Stomach smooth muscle (tissue), 2 donors: ENCODE measurements at regions not wholly inside any gene's neighbourhood (a gene's known extent, or its start where the extent isn't known, plus 50 kb on each side); places are given as distances from the start of the nearest gene placed in this dataset.

Experiments used
- H3K27ac ChIP-seq: one replicate; pipeline ENCODE4 v1.7.0; 2013; ENCODE audit warnings: mild to moderate bottlenecking, low read length, inconsistent platforms
- H3K27me3 ChIP-seq, 2 donors: one replicate each; pipeline ENCODE4 v1.7.0; 2013; ENCODE audit warnings: low read length in 2 of 2; ENCODE audit not compliant: insufficient read depth in 2 of 2, control insufficient read depth in 1 of 2
- H3K36me3 ChIP-seq, 2 donors: one replicate each; pipeline ENCODE4 v1.7.0; 2013; ENCODE audit warnings: low read length in 2 of 2; ENCODE audit not compliant: control insufficient read depth in 2 of 2, insufficient read depth in 2 of 2
- H3K4me1 ChIP-seq: one replicate; pipeline ENCODE4 v1.7.0; 2013; ENCODE audit warnings: low read length; ENCODE audit not compliant: control insufficient read depth, insufficient read depth
- H3K4me3 ChIP-seq, 2 donors: one replicate each; pipeline ENCODE4 v1.7.0; 2013; ENCODE audit warnings: low read length in 2 of 2
- H3K9ac ChIP-seq, 2 donors: one replicate each; pipeline ENCODE4 v1.7.0; 2013; ENCODE audit warnings: low read length in 2 of 2, mild to moderate bottlenecking in 1 of 2
- H3K9me3 ChIP-seq, 2 donors: one replicate each; pipeline ENCODE4 v1.7.0; 2013; ENCODE audit warnings: low read length in 2 of 2; ENCODE audit not compliant: control insufficient read depth in 2 of 2
- donor health status: healthy.
- donor health status: Pancreatic carcinoma.

- H3K36me3 ChIP-seq, result no peaks in the 10 kb centered on the region
- peaks cover 12% of the 10 kb centered on the region for H3K4me1 ChIP-seq
- H3K4me3 ChIP-seq, result no peak overlapping the region
- no peaks in the 10 kb centered on the region for H3K9me3 ChIP-seq
- H3K27me3 ChIP-seq, result no peaks in the 10 kb centered on the region
- no peak overlapping the region for H3K9ac ChIP-seq
- no peak overlapping the region for H3K27ac ChIP-seq
Observed at GRCh38 chr2:41836948-41837347, 210.9 kb upstream of the PKDCC start.

DNA sequence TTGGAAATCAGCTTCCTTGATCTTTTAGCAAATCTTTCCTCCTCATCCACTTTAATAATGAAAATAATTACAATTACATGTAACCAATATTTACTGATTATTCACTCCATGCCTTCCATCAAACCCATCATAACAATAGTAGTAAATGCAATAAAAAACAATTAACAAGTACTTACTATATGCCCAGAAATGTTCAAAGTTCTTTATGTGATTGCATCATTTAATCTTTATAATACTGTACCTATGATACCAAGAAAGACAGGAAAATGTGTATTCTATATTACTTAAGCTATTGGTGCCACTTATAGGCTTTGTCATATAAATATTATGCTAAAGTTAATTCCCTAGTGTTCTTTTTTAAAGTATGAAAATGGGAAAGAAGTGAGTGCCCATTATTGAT lies 210.2 kb upstream of the PKDCC start:
- Histone ChIP-seq H3K4me3 (no peak overlapping the region), H3K36me3 (no peaks in the 10 kb centered on the region), H3K9ac (no peak overlapping the region), H3K27ac (no peak overlapping the region), H3K9me3 (no peaks in the 10 kb centered on the region), H3K4me1 (peaks cover 12% of the 10 kb centered on the region), H3K27me3 (no peaks in the 10 kb centered on the region)

DNA sequence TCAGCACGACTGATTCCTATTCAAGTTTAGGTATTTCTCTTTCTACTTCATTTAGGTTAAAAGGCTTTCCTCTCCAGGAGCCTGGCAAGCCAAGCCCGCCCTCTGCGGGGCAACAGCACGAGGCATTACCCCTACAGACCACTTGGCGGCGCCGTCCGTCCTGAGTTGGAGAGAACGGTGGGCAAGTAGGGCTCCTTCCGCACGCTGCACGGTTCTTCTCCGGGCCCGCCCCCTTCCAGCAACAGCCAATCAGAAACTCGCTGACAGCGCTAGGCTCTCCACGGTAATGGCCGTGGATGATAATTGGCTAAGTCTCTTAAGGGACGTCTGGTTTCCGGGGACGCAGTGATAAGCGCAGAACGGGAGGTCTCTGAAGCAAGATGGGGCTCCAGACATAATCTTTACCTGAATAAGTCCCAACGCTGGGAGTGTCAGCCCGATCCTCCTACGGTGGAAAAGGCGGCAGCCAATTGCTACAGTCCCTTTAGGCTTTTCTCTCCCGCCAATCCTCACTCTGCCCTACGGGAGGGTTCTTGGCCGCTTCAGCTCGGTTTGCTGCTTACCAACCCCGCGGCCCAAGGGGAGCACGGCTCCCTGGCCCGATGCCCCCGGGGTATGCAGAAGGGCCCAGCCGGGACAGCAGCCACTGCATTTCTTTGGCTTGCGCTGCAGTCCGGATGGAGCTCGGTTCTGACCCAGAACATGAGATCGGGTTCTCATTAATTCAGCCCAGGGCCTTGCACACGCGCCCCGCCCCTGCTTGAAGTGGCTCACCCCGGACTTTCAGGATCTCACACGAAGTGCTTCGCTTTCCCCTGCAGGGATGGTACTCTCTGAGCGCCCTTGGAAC lies 206.9 kb upstream of the PKDCC start:
- Histone ChIP-seq H3K9ac (peak overlapping the region; percentile 74 to 92), H3K27me3 (no peaks in the 10 kb centered on the region), H3K4me1 (peaks cover 12% of the 10 kb centered on the region), H3K36me3 (no peaks in the 10 kb centered on the region), H3K4me3 (peak overlapping the region; percentile 83 to 95), H3K9me3 (no peaks in the 10 kb centered on the region), H3K27ac (peak overlapping the region; percentile 78)

DNA sequence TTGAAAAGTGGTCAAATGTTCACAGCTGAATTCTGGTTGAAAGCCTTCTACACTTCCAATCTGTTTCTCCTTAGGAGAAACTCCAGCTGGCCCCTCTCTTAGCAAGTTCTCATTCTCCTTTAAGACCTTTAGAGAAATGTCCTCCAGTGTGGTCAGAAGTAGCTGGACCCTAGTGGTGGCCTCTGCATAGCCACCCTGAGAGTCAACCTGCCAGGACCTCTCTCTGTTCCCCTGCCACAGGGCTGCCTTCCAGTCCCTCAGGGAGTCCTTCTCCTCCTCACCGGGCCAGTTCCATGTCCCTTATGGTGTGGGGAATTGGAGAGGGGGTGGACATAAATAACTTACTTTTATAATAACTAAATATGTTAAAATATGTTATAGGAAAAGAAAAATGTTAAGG lies 200.9 kb upstream of the PKDCC start:
- Histone ChIP-seq H3K27me3 (peaks cover 0 to 6% of the 10 kb centered on the region in 2 donors), H3K27ac (no peak overlapping the region), H3K9me3 (no peaks in the 10 kb centered on the region), H3K9ac (no peak overlapping the region), H3K4me1 (no peaks in the 10 kb centered on the region), H3K36me3 (no peaks in the 10 kb centered on the region), H3K4me3 (no peak overlapping the region)

- no peak overlapping the region for H3K27ac ChIP-seq
Observed at GRCh38 chr2:41847744-41848441, 199.9 kb upstream of the PKDCC start.

GRCh38 chr2:41851554-41851953 lies 196.3 kb upstream of the PKDCC start:
- no peaks in the 10 kb centered on the region for H3K4me1 ChIP-seq
- no peak overlapping the region for H3K27ac ChIP-seq
- no peak overlapping the region for H3K4me3 ChIP-seq
- no peaks in the 10 kb centered on the region for H3K36me3 ChIP-seq
- H3K9me3 ChIP-seq, result no peaks in the 10 kb centered on the region
- H3K9ac ChIP-seq, result no peak overlapping the region
- H3K27me3 ChIP-seq, result peaks cover 0 to 6% of the 10 kb centered on the region in 2 donors

More at GRCh38 chr2:41847744-41848441, 199.9 kb upstream of the PKDCC start:
- no peaks in the 10 kb centered on the region for H3K9me3 ChIP-seq
- no peaks in the 10 kb centered on the region for H3K36me3 ChIP-seq
- no peak overlapping the region for H3K4me3 ChIP-seq
- no peaks in the 10 kb centered on the region for H3K4me1 ChIP-seq
- no peak overlapping the region for H3K9ac ChIP-seq
- peaks cover 0 to 6% of the 10 kb centered on the region in 2 donors for H3K27me3 ChIP-seq

DNA sequence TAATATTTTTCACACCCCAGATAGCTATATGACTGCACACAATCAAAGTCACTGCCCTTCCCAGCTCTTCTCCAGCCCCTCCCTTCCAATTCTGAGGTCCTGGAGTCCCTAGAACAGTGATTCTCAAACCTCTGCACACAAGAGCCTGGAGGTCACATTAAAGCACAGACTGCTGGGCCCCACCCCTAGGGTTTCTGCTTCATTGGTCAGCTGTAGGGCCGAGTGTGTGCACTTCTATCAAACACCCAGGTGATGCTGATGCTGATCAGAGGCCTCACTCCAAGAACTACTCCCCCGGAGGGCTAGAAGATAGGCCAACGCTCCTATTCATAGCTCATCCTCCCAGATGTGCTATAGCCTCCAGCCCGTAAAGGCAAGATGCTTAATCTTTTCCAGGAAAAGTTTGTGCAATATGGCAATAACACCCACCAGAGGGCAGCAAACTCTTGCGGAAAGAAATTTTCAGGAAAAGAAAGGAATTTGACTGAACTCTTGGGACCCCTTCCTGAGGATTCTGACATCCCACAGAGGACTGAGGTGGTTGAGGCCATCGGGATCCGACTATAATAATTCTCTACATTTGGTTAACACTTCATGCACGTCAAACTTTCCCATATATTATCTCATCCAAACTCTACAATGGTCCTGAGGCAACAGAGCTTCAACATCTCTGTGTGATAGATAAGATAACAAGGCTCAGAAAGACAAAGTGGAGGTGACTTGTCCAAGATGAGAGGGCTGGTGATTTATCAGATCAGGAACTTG lies 194.2 kb upstream of the PKDCC start:
- Histone ChIP-seq H3K9ac (no peak overlapping the region), H3K36me3 (no peaks in the 10 kb centered on the region), H3K9me3 (no peaks in the 10 kb centered on the region), H3K27me3 (peaks cover 0 to 3% of the 10 kb centered on the region in 2 donors), H3K4me3 (no peak overlapping the region), H3K27ac (no peak overlapping the region), H3K4me1 (no peaks in the 10 kb centered on the region)

DNA sequence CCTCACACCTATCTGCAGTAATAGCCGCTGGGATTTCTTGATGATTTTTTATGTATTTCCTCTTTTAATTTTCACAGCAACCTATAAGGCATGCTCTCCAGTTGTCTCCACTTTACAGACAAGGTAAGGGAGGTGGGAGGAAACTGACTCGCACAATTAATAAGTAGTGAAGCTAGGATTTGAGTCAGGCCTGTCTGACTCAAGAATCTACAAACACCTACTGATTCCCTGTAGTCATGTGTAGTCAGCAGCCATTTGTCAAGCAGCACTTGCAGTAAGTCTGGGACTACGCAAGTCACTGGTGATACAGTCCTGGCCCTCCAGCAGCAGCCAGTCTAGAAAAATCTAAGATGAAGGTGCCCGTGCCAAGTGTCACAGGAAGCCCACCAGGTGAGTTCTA lies 193.6 kb upstream of the PKDCC start:
- Histone ChIP-seq H3K4me3 (no peak overlapping the region), H3K27me3 (peaks cover 0 to 3% of the 10 kb centered on the region in 2 donors), H3K36me3 (no peaks in the 10 kb centered on the region), H3K27ac (no peak overlapping the region), H3K9ac (no peak overlapping the region), H3K4me1 (no peaks in the 10 kb centered on the region), H3K9me3 (no peaks in the 10 kb centered on the region)

DNA sequence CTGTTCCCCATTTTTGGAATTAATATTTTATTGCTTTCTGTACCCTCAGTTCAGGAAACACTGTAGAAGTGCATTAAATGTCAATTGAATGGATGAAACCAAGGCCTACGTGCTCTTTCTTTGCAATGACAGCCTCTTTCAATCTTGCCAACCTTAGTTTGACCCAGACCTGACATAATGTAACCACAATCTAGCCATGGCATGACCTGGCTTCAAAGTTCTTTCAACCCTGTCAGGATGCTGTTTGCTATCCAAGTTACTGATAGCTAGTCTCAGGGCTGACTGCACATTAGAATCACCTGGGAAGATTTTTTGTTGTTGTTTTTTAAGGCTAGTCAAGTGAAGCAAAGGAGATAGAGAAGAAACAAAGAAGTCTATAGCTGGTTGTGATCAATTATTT lies 190.9 kb upstream of the PKDCC start:
- H3K4me3 ChIP-seq, result no peak overlapping the region
- no peak overlapping the region for H3K9ac ChIP-seq

DNA sequence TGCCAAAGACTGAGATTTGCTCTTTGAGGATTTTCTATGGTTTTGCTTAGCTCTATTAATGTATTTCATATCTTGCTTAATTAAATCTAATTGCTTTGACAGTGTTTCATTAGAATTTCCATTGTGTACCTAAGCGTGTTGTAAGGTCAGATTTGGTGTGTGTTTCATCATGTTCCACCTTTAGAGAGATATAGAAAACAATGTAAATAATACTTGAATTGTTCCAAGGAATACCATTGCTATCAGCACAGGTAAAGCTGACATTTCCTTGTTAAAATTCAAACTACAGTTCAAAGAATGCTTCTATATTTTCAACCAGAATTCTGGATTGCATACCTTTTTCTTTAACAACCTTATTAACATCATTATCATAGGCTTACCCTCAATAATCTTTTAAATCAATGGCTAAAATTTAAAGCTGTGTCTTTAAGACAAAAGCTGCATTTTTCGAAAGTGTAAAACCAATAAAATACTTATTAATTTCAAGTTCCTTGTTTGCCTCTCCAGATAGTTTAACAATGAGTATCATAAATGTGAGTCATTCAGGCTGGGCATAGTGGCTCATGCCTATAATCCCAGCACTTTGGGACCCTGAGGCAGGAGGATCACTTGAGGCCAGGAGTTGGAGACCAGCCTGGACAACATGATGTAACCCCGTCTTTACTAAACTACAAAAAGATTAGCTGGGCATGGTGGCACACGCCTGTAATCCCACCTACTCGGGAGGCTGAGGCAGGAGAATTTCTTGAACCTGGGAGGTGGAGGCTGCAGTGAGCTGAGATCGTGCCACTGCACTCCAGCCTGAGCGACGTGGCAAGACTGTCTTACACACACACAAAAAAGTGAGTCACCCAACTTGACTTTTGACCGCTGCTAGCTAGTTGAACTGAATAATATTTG lies 188.0 kb upstream of the PKDCC start:
- no peak overlapping the region for H3K27ac ChIP-seq
- no peak overlapping the region for H3K9ac ChIP-seq
- H3K27me3 ChIP-seq, result peaks cover 2 to 3% of the 10 kb centered on the region in 2 donors

More for the DNA sequence above, 190.9 kb upstream of the PKDCC start:
- no peaks in the 10 kb centered on the region for H3K4me1 ChIP-seq
- H3K36me3 ChIP-seq, result no peaks in the 10 kb centered on the region
- H3K27me3 ChIP-seq, result no peaks in the 10 kb centered on the region
- no peak overlapping the region for H3K27ac ChIP-seq
- H3K9me3 ChIP-seq, result no peaks in the 10 kb centered on the region

More for the DNA sequence above, 188.0 kb upstream of the PKDCC start:
- Histone ChIP-seq H3K9me3 (no peaks in the 10 kb centered on the region), H3K4me1 (no peaks in the 10 kb centered on the region), H3K36me3 (no peaks in the 10 kb centered on the region), H3K4me3 (no peak overlapping the region)
